ENCODE measurements at regions not wholly inside any gene's neighbourhood (a gene's known extent, or its start where the extent isn't known, plus 50 kb on each side); places are given as distances from the start of the nearest gene placed in this dataset.

- Histone ChIP-seq H3K27me3 (no peaks in the 10 kb centered on the region), H3K27ac (no peak overlapping the region), H3K9me3 (no peaks in the 10 kb centered on the region), H3K4me1 (no peaks in the 10 kb centered on the region), H3K4me3 (no peak overlapping the region), H3K36me3 (no peaks in the 10 kb centered on the region)
- TF ChIP-seq, protein P1, sequence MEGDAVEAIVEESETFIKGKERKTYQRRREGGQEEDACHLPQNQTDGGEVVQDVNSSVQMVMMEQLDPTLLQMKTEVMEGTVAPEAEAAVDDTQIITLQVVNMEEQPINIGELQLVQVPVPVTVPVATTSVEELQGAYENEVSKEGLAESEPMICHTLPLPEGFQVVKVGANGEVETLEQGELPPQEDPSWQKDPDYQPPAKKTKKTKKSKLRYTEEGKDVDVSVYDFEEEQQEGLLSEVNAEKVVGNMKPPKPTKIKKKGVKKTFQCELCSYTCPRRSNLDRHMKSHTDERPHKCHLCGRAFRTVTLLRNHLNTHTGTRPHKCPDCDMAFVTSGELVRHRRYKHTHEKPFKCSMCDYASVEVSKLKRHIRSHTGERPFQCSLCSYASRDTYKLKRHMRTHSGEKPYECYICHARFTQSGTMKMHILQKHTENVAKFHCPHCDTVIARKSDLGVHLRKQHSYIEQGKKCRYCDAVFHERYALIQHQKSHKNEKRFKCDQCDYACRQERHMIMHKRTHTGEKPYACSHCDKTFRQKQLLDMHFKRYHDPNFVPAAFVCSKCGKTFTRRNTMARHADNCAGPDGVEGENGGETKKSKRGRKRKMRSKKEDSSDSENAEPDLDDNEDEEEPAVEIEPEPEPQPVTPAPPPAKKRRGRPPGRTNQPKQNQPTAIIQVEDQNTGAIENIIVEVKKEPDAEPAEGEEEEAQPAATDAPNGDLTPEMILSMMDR (IDR thresholded peaks at IDR 0.05) = no peak
- TF ChIP-seq POLR2A (IDR thresholded peaks at IDR 0.05) = no peak
- intact Hi-C loops (cut with DNase I; ENCODE audit: low total_unique reads) = no loop called here
- DNase-seq = no peak
Measured at GRCh38 chr5:122591828-122592227, 183.1 kb upstream of the SNX2 start.

DNA sequence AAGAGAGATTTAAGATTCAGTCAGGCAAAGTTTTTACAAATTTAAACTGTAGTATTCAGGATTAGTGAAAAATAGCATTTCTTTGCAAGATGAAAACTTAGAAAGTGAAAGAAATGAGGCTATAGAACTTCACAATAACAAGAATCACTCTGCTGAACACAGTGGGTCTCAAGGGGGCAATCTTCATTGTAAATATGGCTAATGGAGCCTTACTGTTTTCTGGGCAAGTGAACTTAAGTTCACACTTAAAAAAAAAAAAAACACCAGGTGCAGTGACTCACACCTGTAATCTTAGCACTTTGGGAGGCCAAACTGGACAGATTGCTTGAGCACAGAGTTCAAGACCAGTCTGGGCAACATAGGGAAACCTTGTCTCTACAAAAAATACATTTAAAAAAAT, 175.9 kb upstream of the SNX2 start:
- TF ChIP-seq POLR2A (IDR thresholded peaks at IDR 0.05) = no peak
- TF ChIP-seq, protein P1 (IDR thresholded peaks at IDR 0.05) = no peak
- Histone ChIP-seq H3K9me3 (no peaks in the 10 kb centered on the region), H3K4me3 (no peak overlapping the region), H3K27me3 (no peaks in the 10 kb centered on the region), H3K27ac (no peak overlapping the region), H3K4me1 (no peaks in the 10 kb centered on the region), H3K36me3 (no peaks in the 10 kb centered on the region)
- no peak for DNase-seq
- intact Hi-C loops (cut with DNase I; ENCODE audit: low total_unique reads) = no loop called here

GRCh38 chr5:122600924-122601323, 174.0 kb upstream of the SNX2 start:
- Histone ChIP-seq H3K36me3 (no peaks in the 10 kb centered on the region), H3K9me3 (no peaks in the 10 kb centered on the region), H3K27me3 (no peaks in the 10 kb centered on the region), H3K4me3 (no peak overlapping the region), H3K4me1 (no peaks in the 10 kb centered on the region), H3K27ac (no peak overlapping the region)
- TF ChIP-seq, protein P1 (IDR thresholded peaks at IDR 0.05) = no peak
- intact Hi-C loops (cut with DNase I; ENCODE audit: low total_unique reads) = no loop called here
- DNase-seq = no peak

- H3K36me3 ChIP-seq = no peaks in the 10 kb centered on the region
- no peaks in the 10 kb centered on the region for H3K9me3 ChIP-seq
- no peak for DNase-seq
- TF ChIP-seq, protein P1 (IDR thresholded peaks at IDR 0.05) = no peak
- no peak for TF ChIP-seq POLR2A (IDR thresholded peaks at IDR 0.05)
- intact Hi-C loops (cut with DNase I; ENCODE audit: low total_unique reads) = no loop called here
- H3K27ac ChIP-seq = no peak overlapping the region
- H3K4me3 ChIP-seq = no peak overlapping the region
- H3K27me3 ChIP-seq = no peaks in the 10 kb centered on the region
- no peaks in the 10 kb centered on the region for H3K4me1 ChIP-seq
Measured at GRCh38 chr5:122602700-122603099, 172.2 kb upstream of the SNX2 start.

GRCh38 chr5:122605236-122605635, 169.6 kb upstream of the SNX2 start:
- DNase-seq = no peak
- intact Hi-C loops (cut with DNase I; ENCODE audit: low total_unique reads) = no loop called here
- no peaks in the 10 kb centered on the region for H3K9me3 ChIP-seq
- no peaks in the 10 kb centered on the region for H3K27me3 ChIP-seq
- H3K4me1 ChIP-seq = no peaks in the 10 kb centered on the region
- no peaks in the 10 kb centered on the region for H3K36me3 ChIP-seq
- no peak overlapping the region for H3K27ac ChIP-seq
- H3K4me3 ChIP-seq = no peak overlapping the region
- no peak for TF ChIP-seq POLR2A (IDR thresholded peaks at IDR 0.05)
- TF ChIP-seq, protein P1 (IDR thresholded peaks at IDR 0.05) = no peak

Data from uterus (tissue), 3 donors.